HT-29 (cell line): ENCODE measurements at regions not wholly inside any gene's neighbourhood (a gene's known extent, or its start where the extent isn't known, plus 50 kb on each side); places are given as distances from the start of the nearest gene placed in this dataset.

ENCODE experiments used
- DNase-seq: peaks from one replicate; pipeline ENCODE4 v3.0.0-alpha.2; 2015; ENCODE audit warnings: low spot score

- DNase-seq, result peak; percentile 29
These were observed 499.5 kb downstream of the ANKRD50 start for GRCh38 chr4:124212815-124213630.

- DNase-seq, result no peak
These were observed 493.1 kb downstream of the ANKRD50 start for GRCh38 chr4:124219389-124219788.

GRCh38 chr4:124224256-124224655 is 488.3 kb downstream of the ANKRD50 start:
- DNase-seq, result no peak

GRCh38 chr4:124227981-124228380 is 484.6 kb downstream of the ANKRD50 start:
- no peak for DNase-seq

GRCh38 chr4:124230268-124230667 is 482.3 kb downstream of the ANKRD50 start:
- DNase-seq, result no peak

- DNase-seq, result no peak
These were observed 477.8 kb downstream of the ANKRD50 start for GRCh38 chr4:124234771-124235170.

GRCh38 chr4:124243671-124244366 is 468.7 kb downstream of the ANKRD50 start:
- DNase-seq, result no peak

GRCh38 chr4:124253080-124253479 is 459.5 kb downstream of the ANKRD50 start:
- no peak for DNase-seq

- DNase-seq, result peak; percentile 93
These were observed 450.0 kb downstream of the ANKRD50 start for GRCh38 chr4:124262211-124263179.

GRCh38 chr4:124265701-124266100 is 446.8 kb downstream of the ANKRD50 start:
- DNase-seq, result no peak

- no peak for DNase-seq
These were observed 445.8 kb downstream of the ANKRD50 start for GRCh38 chr4:124266721-124267120.

- DNase-seq, result no peak
These were observed 436.1 kb downstream of the ANKRD50 start for GRCh38 chr4:124276461-124276860.

- DNase-seq, result no peak
These were observed 434.8 kb downstream of the ANKRD50 start for GRCh38 chr4:124277691-124278090.

- no peak for DNase-seq
These were observed 434.1 kb downstream of the ANKRD50 start for GRCh38 chr4:124278477-124278876.

GRCh38 chr4:124279741-124280140 is 432.8 kb downstream of the ANKRD50 start:
- no peak for DNase-seq

- no peak for DNase-seq
These were observed 430.1 kb downstream of the ANKRD50 start for GRCh38 chr4:124282301-124282898.

- DNase-seq, result no peak
These were observed 423.6 kb downstream of the ANKRD50 start for GRCh38 chr4:124288706-124289486.

GRCh38 chr4:124290678-124291077 is 421.9 kb downstream of the ANKRD50 start:
- DNase-seq, result peak; percentile 9

- DNase-seq, result no peak
These were observed 417.1 kb downstream of the ANKRD50 start for GRCh38 chr4:124295413-124295812.

GRCh38 chr4:124304941-124305340 is 407.6 kb downstream of the ANKRD50 start:
- DNase-seq, result no peak

GRCh38 chr4:124306352-124306751 is 406.2 kb downstream of the ANKRD50 start:
- DNase-seq, result no peak
